ENCODE measurements at regions not wholly inside any gene's neighbourhood (a gene's known extent, or its start where the extent isn't known, plus 50 kb on each side); places are given as distances from the start of the nearest gene placed in this dataset.
"Not testable (repeated sequence)": the region's sequence is repeated elsewhere in the genome, so short reads cannot be mapped to it uniquely, and the experiment has no call there.

GRCh38 chr5:62771341-62771740 is 192.7 kb downstream of the LRRC70 start:
- Histone ChIP-seq H3K27ac (no peak overlapping the region), H3K36me3 (no peaks in the 10 kb centered on the region), H3K27me3 (replicated peaks; ENCODE audit: insufficient read depth) (no peaks in the 10 kb centered on the region), H3K9me3 (no peaks in the 10 kb centered on the region), H3K4me1 (ENCODE audit: control insufficient read depth in 1 of 2, low read depth in 2 of 2) (no peaks in the 10 kb centered on the region), H3K4me3 (no peak overlapping the region)
- ATAC-seq (ENCODE audit: insufficient number of reproducible peaks, low FRiP score, low read depth), result no peak
- TF ChIP-seq, protein P1, sequence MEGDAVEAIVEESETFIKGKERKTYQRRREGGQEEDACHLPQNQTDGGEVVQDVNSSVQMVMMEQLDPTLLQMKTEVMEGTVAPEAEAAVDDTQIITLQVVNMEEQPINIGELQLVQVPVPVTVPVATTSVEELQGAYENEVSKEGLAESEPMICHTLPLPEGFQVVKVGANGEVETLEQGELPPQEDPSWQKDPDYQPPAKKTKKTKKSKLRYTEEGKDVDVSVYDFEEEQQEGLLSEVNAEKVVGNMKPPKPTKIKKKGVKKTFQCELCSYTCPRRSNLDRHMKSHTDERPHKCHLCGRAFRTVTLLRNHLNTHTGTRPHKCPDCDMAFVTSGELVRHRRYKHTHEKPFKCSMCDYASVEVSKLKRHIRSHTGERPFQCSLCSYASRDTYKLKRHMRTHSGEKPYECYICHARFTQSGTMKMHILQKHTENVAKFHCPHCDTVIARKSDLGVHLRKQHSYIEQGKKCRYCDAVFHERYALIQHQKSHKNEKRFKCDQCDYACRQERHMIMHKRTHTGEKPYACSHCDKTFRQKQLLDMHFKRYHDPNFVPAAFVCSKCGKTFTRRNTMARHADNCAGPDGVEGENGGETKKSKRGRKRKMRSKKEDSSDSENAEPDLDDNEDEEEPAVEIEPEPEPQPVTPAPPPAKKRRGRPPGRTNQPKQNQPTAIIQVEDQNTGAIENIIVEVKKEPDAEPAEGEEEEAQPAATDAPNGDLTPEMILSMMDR (IDR thresholded peaks at IDR 0.05), result no peak
- DNase-seq (ENCODE audit: low spot score), result no peak

- H3K4me1 ChIP-seq (ENCODE audit: control insufficient read depth in 1 of 2, low read depth in 2 of 2), result no peaks in the 10 kb centered on the region
- no peak for DNase-seq (ENCODE audit: low spot score)
- TF ChIP-seq, protein P1 (IDR thresholded peaks at IDR 0.05), result no peak
Measured at GRCh38 chr5:62767650-62768049, 189.0 kb downstream of the LRRC70 start.

GRCh38 chr5:62767077-62767476 is 188.5 kb downstream of the LRRC70 start:
- TF ChIP-seq, protein P1 (IDR thresholded peaks at IDR 0.05), result no peak
- DNase-seq (ENCODE audit: low spot score), result no peak
- H3K9me3 ChIP-seq, result no peaks in the 10 kb centered on the region
- H3K4me3 ChIP-seq, result no peak overlapping the region
- no peaks in the 10 kb centered on the region for H3K27me3 ChIP-seq (replicated peaks; ENCODE audit: insufficient read depth)
- H3K4me1 ChIP-seq (ENCODE audit: control insufficient read depth in 1 of 2, low read depth in 2 of 2), result no peaks in the 10 kb centered on the region
- no peak overlapping the region for H3K27ac ChIP-seq
- H3K36me3 ChIP-seq, result no peaks in the 10 kb centered on the region
- no peak for ATAC-seq (ENCODE audit: insufficient number of reproducible peaks, low FRiP score, low read depth)

More at GRCh38 chr5:62767650-62768049, 189.0 kb downstream of the LRRC70 start:
- H3K4me3 ChIP-seq, result no peak overlapping the region
- H3K27me3 ChIP-seq (replicated peaks; ENCODE audit: insufficient read depth), result no peaks in the 10 kb centered on the region
- no peaks in the 10 kb centered on the region for H3K9me3 ChIP-seq
- no peak for ATAC-seq (ENCODE audit: insufficient number of reproducible peaks, low FRiP score, low read depth)
- H3K36me3 ChIP-seq, result no peaks in the 10 kb centered on the region
- no peak overlapping the region for H3K27ac ChIP-seq

DNA sequence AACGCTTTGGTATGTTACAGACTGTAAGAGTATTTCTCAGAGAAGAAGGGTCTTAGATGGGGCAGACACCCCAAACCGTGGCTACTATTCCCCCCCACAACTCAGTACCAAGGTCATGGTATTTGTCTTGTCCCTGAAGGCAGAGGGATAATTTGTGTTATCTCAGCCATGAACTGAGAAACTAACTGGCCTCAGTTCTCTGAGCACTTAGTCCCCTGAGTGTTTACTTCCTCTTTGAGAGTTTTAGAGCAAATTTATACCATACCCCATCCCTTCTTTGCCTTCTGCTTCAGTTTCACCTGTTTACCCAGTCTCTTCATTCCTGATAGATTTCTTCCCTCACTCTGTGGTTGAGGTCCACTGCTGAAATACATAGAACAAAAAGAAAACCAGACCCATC is 183.9 kb downstream of the LRRC70 start:
- Histone ChIP-seq H3K4me3 (no peak overlapping the region), H3K4me1 (ENCODE audit: control insufficient read depth in 1 of 2, low read depth in 2 of 2) (no peaks in the 10 kb centered on the region), H3K27ac (no peak overlapping the region), H3K27me3 (replicated peaks; ENCODE audit: insufficient read depth) (no peaks in the 10 kb centered on the region), H3K9me3 (no peaks in the 10 kb centered on the region), H3K36me3 (no peaks in the 10 kb centered on the region)
- TF ChIP-seq, protein P1 (IDR thresholded peaks at IDR 0.05), result no peak
- DNase-seq (ENCODE audit: low spot score), result no peak
- no peak for ATAC-seq (ENCODE audit: insufficient number of reproducible peaks, low FRiP score, low read depth)

GRCh38 chr5:62757686-62758085 is 179.1 kb downstream of the LRRC70 start:
- ATAC-seq (ENCODE audit: insufficient number of reproducible peaks, low FRiP score, low read depth); H3K27ac ChIP-seq; H3K4me1 ChIP-seq (ENCODE audit: control insufficient read depth in 1 of 2, low read depth in 2 of 2); H3K9me3 ChIP-seq; H3K27me3 ChIP-seq (replicated peaks; ENCODE audit: insufficient read depth); H3K4me3 ChIP-seq; DNase-seq (ENCODE audit: low spot score); H3K36me3 ChIP-seq: not testable (repeated sequence)

GRCh38 chr5:62752998-62753367 is 174.4 kb downstream of the LRRC70 start:
- H3K4me3 ChIP-seq; H3K27me3 ChIP-seq (replicated peaks; ENCODE audit: insufficient read depth); H3K36me3 ChIP-seq; ATAC-seq (ENCODE audit: insufficient number of reproducible peaks, low FRiP score, low read depth); DNase-seq (ENCODE audit: low spot score); H3K4me1 ChIP-seq (ENCODE audit: control insufficient read depth in 1 of 2, low read depth in 2 of 2); H3K27ac ChIP-seq; H3K9me3 ChIP-seq: not testable (repeated sequence)

DNA sequence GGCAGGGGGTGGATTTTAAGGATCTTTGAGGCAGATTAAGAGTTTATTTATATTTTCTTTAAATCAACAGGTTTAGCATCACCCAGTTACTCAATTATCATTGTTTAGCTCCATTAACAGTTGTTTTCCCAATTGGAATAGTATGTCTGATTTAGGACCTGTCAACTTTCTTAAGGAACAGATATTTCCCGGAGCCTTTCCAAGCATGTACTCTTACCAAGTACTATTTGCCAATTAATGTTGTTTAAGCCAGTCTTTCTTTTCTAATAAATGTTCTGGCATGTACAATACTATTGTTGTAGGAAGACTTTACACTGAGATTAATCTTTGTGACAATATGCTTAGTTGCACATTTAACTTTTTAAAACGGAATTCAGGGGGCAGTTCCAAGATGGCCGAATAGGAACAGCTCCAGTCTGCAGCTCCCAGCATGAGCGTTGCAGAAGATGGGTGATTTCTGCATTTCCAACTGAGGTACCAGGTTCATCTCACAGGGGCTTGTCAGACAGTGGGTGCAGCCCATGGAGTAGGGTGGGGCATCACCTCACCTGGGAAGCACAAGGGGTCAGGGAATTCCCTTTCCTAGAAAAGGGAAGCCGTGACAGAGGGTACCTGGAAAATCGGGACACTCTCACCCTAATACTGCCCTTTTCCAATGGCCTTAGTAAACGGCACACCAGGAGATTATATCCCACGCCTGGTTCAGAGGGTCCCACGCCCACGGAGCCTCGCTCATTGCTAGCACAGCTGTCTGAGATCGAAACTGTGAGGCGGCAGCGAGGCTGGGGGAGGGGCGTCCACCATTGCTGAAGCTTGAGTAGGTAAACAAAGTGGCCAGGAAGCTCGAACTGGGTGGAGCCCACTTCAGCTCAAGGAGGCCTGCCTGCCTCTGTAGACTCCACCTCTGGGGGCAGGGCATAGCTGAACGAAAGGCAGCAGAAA is 173.7 kb downstream of the LRRC70 start:
- H3K36me3 ChIP-seq; ATAC-seq (ENCODE audit: insufficient number of reproducible peaks, low FRiP score, low read depth); H3K4me1 ChIP-seq (ENCODE audit: control insufficient read depth in 1 of 2, low read depth in 2 of 2); DNase-seq (ENCODE audit: low spot score); H3K9me3 ChIP-seq; H3K4me3 ChIP-seq; H3K27me3 ChIP-seq (replicated peaks; ENCODE audit: insufficient read depth); H3K27ac ChIP-seq: not testable (repeated sequence)
